ENCODE measurements at regions not wholly inside any gene's neighbourhood (a gene's known extent, or its start where the extent isn't known, plus 50 kb on each side); places are given as distances from the start of the nearest gene placed in this dataset.
A peak's percentile ranks its signal among the peaks of the same experiment; 100 is the strongest.

DNA sequence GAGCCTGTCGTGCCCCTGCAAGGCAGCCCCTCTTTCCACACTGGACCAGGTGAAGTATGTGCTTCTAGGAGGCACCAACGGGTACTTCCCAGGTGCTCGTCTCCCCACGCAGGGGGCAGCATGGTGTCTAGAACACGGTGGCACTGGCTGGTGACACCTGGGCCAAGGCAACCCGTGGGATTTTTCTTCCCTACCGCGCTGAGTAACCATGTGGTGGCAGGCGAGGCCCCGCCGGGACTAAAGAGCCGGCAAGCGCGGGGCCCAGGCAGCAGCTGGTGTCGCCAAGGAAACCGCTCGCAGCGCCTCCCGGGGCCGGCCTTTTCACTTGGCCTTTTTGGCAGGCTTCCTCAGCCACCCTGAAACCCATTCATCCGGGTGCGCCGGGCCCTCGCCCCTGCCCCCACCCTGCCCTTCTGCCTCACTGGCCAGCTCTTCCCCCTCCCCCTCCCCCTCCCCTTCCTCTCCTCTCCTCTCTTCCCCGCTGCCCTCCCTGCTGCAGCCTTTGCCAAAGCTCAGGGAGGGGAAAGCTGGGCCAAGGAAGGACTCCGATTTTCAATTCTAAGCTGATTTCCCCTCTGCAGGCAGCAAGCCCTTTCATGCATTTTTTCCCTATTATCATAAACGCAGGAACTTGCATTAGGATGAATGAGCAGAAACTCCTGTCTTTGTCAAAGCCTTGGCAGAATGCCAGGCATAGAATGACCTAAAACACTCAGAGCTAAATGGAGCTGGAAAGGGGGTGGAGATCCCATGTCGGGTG lies 81.2 kb downstream of the IRF2BPL start:
- no peak overlapping the region; the same call in 1 of the 2 replicates for H3K4me3 ChIP-seq (ENCODE audit: low read depth, low read length)
- ChIA-PET CTCF (interaction anchor here (0.8 to 9.7 kb wide), 14 partner anchors 9 to 124 kb away, joined by 3 to 59 read pairs (median 4); no protein-coding TSS in a partner anchor), POLR2A (interaction anchor here (0.7 to 1.8 kb wide), 6 partner anchors 8 to 28 kb away, joined by 3 to 6 read pairs (median 4); no protein-coding TSS in a partner anchor)
- peak; percentile 46 for DNase-seq (ENCODE audit: low read depth, low spot score)
- TF ChIP-seq, protein P1, sequence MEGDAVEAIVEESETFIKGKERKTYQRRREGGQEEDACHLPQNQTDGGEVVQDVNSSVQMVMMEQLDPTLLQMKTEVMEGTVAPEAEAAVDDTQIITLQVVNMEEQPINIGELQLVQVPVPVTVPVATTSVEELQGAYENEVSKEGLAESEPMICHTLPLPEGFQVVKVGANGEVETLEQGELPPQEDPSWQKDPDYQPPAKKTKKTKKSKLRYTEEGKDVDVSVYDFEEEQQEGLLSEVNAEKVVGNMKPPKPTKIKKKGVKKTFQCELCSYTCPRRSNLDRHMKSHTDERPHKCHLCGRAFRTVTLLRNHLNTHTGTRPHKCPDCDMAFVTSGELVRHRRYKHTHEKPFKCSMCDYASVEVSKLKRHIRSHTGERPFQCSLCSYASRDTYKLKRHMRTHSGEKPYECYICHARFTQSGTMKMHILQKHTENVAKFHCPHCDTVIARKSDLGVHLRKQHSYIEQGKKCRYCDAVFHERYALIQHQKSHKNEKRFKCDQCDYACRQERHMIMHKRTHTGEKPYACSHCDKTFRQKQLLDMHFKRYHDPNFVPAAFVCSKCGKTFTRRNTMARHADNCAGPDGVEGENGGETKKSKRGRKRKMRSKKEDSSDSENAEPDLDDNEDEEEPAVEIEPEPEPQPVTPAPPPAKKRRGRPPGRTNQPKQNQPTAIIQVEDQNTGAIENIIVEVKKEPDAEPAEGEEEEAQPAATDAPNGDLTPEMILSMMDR (IDR thresholded peaks at IDR 0.05; ENCODE audit: insufficient read depth, low read length, missing control alignments): peak; percentile 56

DNA sequence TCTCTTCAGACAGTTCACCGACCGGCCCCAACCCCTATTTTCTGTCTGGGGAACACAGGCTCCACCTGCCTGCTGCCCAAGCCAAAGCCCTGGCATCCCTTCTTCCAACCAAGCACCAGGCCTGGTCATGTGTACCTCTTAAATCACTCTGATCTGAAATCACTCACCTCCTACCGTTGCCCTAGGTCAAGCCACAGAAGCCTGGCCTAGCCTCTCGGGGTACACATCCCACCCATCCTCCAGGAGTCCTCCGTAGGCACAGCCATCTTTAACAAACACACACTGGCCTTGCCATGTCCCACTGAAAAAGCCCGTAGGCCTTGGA lies 81.8 kb downstream of the IRF2BPL start:
- CTCF ChIA-PET: interaction anchor here (1.0 to 2.2 kb wide), 5 partner anchors 9 to 123 kb away, joined by 3 to 9 read pairs (median 6); no protein-coding TSS in a partner anchor
- POLR2A ChIA-PET: interaction anchor here (1.1 to 1.8 kb wide), 2 partner anchors 9 to 28 kb away, joined by 3 to 6 read pairs; no protein-coding TSS in a partner anchor
- TF ChIP-seq, protein P1 (IDR thresholded peaks at IDR 0.05; ENCODE audit: insufficient read depth, low read length, missing control alignments): no peak
- DNase-seq (ENCODE audit: low read depth, low spot score): no peak
- H3K4me3 ChIP-seq (ENCODE audit: low read depth, low read length): no peak overlapping the region; the same call in 1 of the 2 replicates

DNA sequence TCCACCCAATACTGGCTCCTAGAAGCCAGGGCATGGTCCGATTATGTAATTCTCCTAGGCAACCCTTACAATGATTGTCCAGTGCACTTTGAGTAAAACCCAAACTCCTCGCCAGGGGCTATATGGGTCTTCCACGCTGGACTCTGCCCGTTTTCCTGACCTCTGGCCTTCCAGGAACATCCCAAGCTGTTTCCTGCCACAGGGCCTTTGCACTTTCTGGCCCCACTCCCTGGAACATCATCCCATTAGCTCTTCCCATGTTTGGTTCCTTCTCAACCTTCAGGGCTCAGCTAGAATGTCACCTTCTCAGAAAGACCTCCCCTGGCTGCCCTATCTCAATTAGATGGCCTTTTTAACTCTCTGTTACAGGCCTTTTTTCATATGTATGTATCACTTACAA lies 85.4 kb downstream of the IRF2BPL start:
- ChIA-PET POLR2A (interaction anchor here (0.9 to 1.3 kb wide), 2 partner anchors 23 to 81 kb away, joined by 3 read pairs; no protein-coding TSS in a partner anchor), CTCF (interaction anchor here (0.9 to 2.0 kb wide), 6 partner anchors 26 to 111 kb away, joined by 3 to 9 read pairs (median 4); no protein-coding TSS in a partner anchor)
- TF ChIP-seq, protein P1 (IDR thresholded peaks at IDR 0.05; ENCODE audit: insufficient read depth, low read length, missing control alignments): no peak
- no peak overlapping the region for H3K4me3 ChIP-seq (ENCODE audit: low read depth, low read length)
- no peak for DNase-seq (ENCODE audit: low read depth, low spot score)

DNA sequence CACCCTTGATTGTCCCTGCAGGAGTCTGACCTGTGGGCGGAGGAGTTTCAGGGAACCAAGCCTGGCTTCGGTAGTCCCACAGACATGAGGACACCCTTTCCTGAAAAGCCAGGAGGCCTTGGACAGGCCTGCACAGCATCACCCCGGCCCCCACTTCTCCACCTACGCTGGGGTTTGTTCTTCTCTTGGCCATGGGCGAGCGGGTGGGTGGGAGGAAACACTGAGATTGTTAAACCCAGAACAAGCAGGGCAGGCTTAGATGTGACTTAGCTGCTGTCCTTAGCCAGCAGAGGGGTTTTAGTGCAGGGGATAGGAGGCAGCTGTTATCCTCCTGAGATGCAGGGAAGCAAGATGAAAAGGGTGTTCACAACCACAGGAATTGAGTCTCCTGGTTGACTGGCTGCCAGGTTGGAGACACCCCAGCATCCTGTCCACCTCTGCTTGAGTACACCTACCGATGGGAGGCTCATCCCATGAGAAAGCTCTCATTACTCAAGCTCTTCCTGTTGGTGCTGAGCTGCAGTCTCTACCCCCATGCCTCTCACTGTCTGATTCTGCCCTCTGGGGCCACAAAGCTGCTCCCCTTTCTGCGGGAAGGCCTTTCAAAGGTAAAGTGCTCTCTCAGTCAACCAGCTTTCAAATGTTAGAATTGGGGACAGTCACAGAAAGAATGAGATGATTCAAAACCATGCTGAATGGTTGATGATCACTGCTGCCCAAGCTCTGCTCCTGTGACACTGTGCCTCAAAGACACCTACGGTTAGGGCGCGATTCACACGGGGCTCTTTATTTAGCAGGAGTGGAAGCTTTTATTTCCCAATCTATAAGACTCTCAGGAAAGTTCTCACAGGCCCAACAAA lies 86.3 kb downstream of the IRF2BPL start:
- ChIA-PET POLR2A (interaction anchor here (0.9 to 1.3 kb wide), 2 partner anchors 23 to 82 kb away, joined by 3 read pairs; no protein-coding TSS in a partner anchor), CTCF (interaction anchor here (0.6 to 2.0 kb wide), 7 partner anchors 25 to 127 kb away, joined by 3 to 9 read pairs (median 4); no protein-coding TSS in a partner anchor)
- no peak overlapping the region for H3K4me3 ChIP-seq (ENCODE audit: low read depth, low read length)
- no peak for DNase-seq (ENCODE audit: low read depth, low spot score)
- TF ChIP-seq, protein P1 (IDR thresholded peaks at IDR 0.05; ENCODE audit: insufficient read depth, low read length, missing control alignments): no peak

DNA sequence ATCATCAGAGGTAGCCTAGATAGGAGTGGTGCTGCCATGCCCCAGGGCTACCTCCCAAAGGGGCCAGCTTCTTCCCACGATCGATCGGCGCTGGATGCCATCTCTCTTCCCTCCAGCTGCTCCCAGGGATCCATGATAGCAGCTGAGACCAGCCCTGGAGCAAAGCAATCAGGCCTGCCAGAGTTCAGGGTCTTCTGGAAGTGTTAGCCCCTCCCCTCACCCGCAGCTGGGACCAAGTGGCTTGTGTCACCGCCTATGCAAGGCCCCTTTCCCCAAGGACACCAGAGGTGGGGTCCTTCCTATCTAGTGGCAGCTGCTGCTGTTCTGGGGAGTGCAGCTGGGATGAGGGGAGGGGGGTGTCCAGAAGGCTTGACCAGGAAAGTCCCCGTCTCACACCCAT lies 87.0 kb downstream of the IRF2BPL start:
- TF ChIP-seq, protein P1 (IDR thresholded peaks at IDR 0.05; ENCODE audit: insufficient read depth, low read length, missing control alignments): no peak
- ChIA-PET POLR2A (no interaction called here), CTCF (interaction anchor here (0.9 to 1.5 kb wide), 2 partner anchors 105 to 127 kb away, joined by 4 read pairs; no protein-coding TSS in a partner anchor)
- DNase-seq (ENCODE audit: low read depth, low spot score): no peak
- no peak overlapping the region for H3K4me3 ChIP-seq (ENCODE audit: low read depth, low read length)
